ENCODE measurements at regions not wholly inside any gene's neighbourhood (a gene's known extent, or its start where the extent isn't known, plus 50 kb on each side); places are given as distances from the start of the nearest gene placed in this dataset.

DNA sequence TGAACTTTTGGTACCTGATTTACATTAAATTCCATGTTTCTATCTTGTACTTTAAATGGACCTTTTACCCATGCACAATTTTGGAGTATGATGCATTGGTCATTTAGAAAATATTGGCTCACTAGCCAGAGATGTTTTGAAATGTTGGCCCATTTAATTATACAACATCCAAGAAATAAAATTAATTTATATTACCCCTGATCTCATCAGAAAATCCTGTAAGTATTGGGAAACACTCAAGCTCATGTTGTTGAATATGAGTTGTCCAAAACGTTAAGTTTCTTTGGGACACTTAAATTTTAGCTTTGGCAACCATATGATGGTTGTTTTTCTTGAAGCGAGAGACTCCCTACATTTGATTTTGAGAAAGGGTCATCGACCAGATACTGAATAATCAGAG lies 492.7 kb downstream of the RPS24 start:
- no peaks in the 10 kb centered on the region for H3K9me3 ChIP-seq (ENCODE audit: control extremely low read depth in 1 of 3, control insufficient read depth in 2 of 3, insufficient read depth in 1 of 3, low read length in 2 of 3)
- no peaks in the 10 kb centered on the region for H3K4me1 Mint-ChIP-seq
- no peak overlapping the region for H3K27ac Mint-ChIP-seq
- no peaks in the 10 kb centered on the region for H3K27me3 ChIP-seq (replicated peaks in 1 of 4; ENCODE audit: control extremely low read depth in 1 of 4, control insufficient read depth in 3 of 4, insufficient read depth in 4 of 4, low read length in 3 of 4)
- intact Hi-C loops (cut with micrococcal nuclease), result no loop called here
- WGBS (ENCODE audit: insufficient coverage), result no CpG with 5 or more reads among the region's 3 CpGs
- DNase-seq (no peak), ATAC-seq (ENCODE audit: low read depth) (no peak)
- no peaks in the 10 kb centered on the region for H3K4me1 ChIP-seq (ENCODE audit: control insufficient read depth in 2 of 2, insufficient read depth in 2 of 2, low read length in 2 of 2)
- no peak overlapping the region for H2AFZ ChIP-seq (ENCODE audit: insufficient read depth, low read depth, low read length, poor library complexity, severe bottlenecking)
- TF ChIP-seq EZH2 (IDR thresholded peaks at IDR 0.05; ENCODE audit: borderline replicate concordance, insufficient read depth, low read depth, low read length, poor library complexity, severe bottlenecking), result no peak
- TF ChIP-seq CTCF (IDR thresholded peaks at IDR 0.05), result no peak
- H3K36me3 ChIP-seq (replicated peaks in 1 of 2; ENCODE audit: control extremely low read depth in 1 of 2, control insufficient read depth in 1 of 2, extremely low read depth in 1 of 2, insufficient read depth in 2 of 2, low read length in 1 of 2), result no peaks in the 10 kb centered on the region
- POLR2A ChIA-PET, result no interaction called here
- no peak overlapping the region for H3K27ac ChIP-seq (ENCODE audit: low read length in 2 of 2)
- no peaks in the 10 kb centered on the region for H3K79me2 ChIP-seq (ENCODE audit: control insufficient read depth, insufficient read depth, low read length)
- no peak overlapping the region for H3K4me2 ChIP-seq (replicated peaks; ENCODE audit: low read depth, low read length, poor library complexity, severe bottlenecking)
- H3K9ac ChIP-seq (ENCODE audit: low read length), result no peak overlapping the region
- H4K20me1 ChIP-seq (ENCODE audit: control insufficient read depth, insufficient read depth, low read length, poor library complexity, severe bottlenecking), result no peaks in the 10 kb centered on the region
- CTCF ChIA-PET, result no interaction called here
- H3K9me3 Mint-ChIP-seq (ENCODE audit: insufficient read depth), result no peaks in the 10 kb centered on the region
- H3K4me3 ChIP-seq (ENCODE audit: control extremely low read depth in 1 of 5, extremely low read depth in 1 of 5, insufficient read depth in 1 of 5, low read depth in 2 of 5, low read length in 4 of 5), result no peak overlapping the region
- no peak overlapping the region for H3K4me3 Mint-ChIP-seq
- H3K27me3 Mint-ChIP-seq, result peaks cover 6% of the 10 kb centered on the region

GRCh38 chr10:78527296-78527695 lies 493.6 kb downstream of the RPS24 start:
- H3K27me3 Mint-ChIP-seq, result peaks cover 14% of the 10 kb centered on the region
- no peak overlapping the region for H3K27ac Mint-ChIP-seq
- intact Hi-C loops (cut with micrococcal nuclease), result no loop called here
- Histone ChIP-seq H3K27me3 (replicated peaks in 1 of 4; ENCODE audit: control extremely low read depth in 1 of 4, control insufficient read depth in 3 of 4, insufficient read depth in 4 of 4, low read length in 3 of 4) (no peaks in the 10 kb centered on the region), H3K79me2 (ENCODE audit: control insufficient read depth, insufficient read depth, low read length) (no peaks in the 10 kb centered on the region), H3K4me1 (ENCODE audit: control insufficient read depth in 2 of 2, insufficient read depth in 2 of 2, low read length in 2 of 2) (no peaks in the 10 kb centered on the region), H2AFZ (ENCODE audit: insufficient read depth, low read depth, low read length, poor library complexity, severe bottlenecking) (no peak overlapping the region), H3K9ac (ENCODE audit: low read length) (no peak overlapping the region), H3K4me3 (ENCODE audit: control extremely low read depth in 1 of 5, extremely low read depth in 1 of 5, insufficient read depth in 1 of 5, low read depth in 2 of 5, low read length in 4 of 5) (no peak overlapping the region), H3K36me3 (replicated peaks in 1 of 2; ENCODE audit: control extremely low read depth in 1 of 2, control insufficient read depth in 1 of 2, extremely low read depth in 1 of 2, insufficient read depth in 2 of 2, low read length in 1 of 2) (no peaks in the 10 kb centered on the region), H3K4me2 (replicated peaks; ENCODE audit: low read depth, low read length, poor library complexity, severe bottlenecking) (no peak overlapping the region), H3K27ac (ENCODE audit: low read length in 2 of 2) (no peak overlapping the region), H4K20me1 (ENCODE audit: control insufficient read depth, insufficient read depth, low read length, poor library complexity, severe bottlenecking) (no peaks in the 10 kb centered on the region), H3K9me3 (ENCODE audit: control extremely low read depth in 1 of 3, control insufficient read depth in 2 of 3, insufficient read depth in 1 of 3, low read length in 2 of 3) (no peaks in the 10 kb centered on the region)
- ATAC-seq (ENCODE audit: low read depth) (no peak), DNase-seq (no peak)
- peaks cover 3% of the 10 kb centered on the region for H3K9me3 Mint-ChIP-seq (ENCODE audit: insufficient read depth)
- POLR2A ChIA-PET, result no interaction called here
- no peaks in the 10 kb centered on the region for H3K4me1 Mint-ChIP-seq
- TF ChIP-seq CTCF (IDR thresholded peaks at IDR 0.05) (no peak), EZH2 (IDR thresholded peaks at IDR 0.05; ENCODE audit: borderline replicate concordance, insufficient read depth, low read depth, low read length, poor library complexity, severe bottlenecking) (no peak)
- 87% methylated on average over 8 of the region's 10 CpGs for WGBS (ENCODE audit: insufficient coverage)
- CTCF ChIA-PET, result no interaction called here
- no peak overlapping the region for H3K4me3 Mint-ChIP-seq
